GM21526 (cell line): ENCODE measurements at regions not wholly inside any gene's neighbourhood (a gene's known extent, or its start where the extent isn't known, plus 50 kb on each side); places are given as distances from the start of the nearest gene placed in this dataset.
A peak's percentile ranks its signal among the peaks of the same experiment; 100 is the strongest.
"Not testable (repeated sequence)": the region's sequence is repeated elsewhere in the genome, so short reads cannot be mapped to it uniquely, and the experiment has no call there.

Source experiments
- ATAC-seq: cut with Tn5 transposase; IDR thresholded peaks from one replicate; pipeline ENCODE4 v1.9.1; 2021; ENCODE audit warnings: moderate library complexity; ENCODE audit not compliant: unreplicated experiment, low FRiP score

DNA sequence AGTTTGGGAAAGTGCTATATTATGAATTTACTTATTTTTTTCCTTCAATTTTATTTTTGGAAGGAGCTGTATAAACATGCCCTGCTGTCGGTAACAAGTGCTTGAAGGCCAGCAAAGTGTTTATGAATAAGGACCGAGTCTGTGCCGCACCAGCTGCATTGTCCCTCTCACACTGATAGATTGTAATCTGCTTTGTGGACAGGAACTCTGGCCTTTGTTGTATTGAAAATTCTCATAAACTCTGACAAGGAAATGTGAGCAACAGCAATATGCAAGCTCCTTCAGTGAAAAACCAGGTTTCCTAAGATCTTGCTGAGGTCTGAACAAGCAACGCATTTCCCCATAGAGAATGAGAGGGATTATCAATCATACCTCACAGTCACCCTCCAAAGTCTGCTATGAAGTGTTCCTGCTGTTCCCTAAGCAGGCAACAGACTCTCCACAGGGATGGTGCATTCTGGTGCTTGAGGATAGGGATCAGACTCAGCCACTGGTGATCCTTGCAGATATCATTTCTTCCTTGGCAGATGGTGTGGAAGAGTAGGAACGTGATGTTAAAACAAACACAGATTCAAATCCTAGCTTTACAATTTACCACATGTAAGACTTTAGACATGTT lies 109.6 kb downstream of the KCNJ2 start:
- no peak for ATAC-seq

GRCh38 chr17:70286391-70286790 lies 117.1 kb downstream of the KCNJ2 start:
- ATAC-seq = no peak

DNA sequence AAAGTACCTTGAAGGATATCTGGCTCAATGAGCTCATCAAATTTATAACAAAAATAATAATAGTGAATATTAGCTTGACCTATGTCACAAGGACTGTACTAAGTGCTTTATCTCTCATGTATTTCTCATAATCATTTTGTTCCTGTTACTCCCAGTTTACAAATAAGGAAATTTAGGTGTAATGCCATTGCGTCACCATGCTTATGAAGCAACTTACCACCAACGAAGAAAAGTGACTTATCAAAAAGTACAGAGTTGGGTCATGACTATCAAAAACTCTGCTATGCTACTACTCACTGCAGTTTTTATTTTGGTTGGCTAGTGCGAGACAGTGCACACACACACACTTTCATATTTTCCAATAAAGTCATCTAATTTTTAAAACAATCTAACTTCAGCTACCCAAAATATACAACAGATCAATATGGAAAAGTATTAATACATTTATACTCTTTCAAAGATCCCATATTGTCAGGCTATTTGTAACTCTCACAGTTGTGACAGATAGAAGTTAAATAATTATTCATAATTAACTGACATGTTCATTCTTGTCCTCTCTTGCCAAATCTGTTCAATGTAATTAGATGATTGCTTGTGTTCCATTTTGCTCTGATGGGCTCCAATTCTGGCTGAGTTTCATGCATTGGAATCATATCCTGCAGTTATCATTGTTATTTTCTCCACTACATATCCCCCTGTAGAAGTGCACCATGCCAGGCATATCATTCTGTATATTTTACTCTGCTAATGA lies 119.4 kb downstream of the KCNJ2 start:
- ATAC-seq = no peak

DNA sequence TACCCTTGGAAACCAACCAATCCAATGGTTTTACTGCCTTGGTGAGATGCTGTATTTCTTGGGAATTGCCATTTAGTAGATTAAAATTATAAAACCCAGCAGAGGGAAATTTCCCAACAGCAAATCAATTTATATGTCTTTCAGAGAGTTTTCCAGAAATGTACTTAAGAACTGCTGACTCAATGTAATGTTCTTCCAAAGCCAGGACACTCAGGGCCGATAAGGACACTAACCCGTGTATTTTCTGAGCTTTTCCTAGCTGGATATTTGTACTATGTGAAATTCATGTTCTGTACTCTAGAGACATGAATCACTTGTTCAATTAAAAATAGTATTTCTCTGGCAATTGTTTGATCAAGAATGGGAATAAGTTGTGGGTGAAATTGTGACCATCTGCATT lies 121.4 kb downstream of the KCNJ2 start:
- no peak for ATAC-seq

DNA sequence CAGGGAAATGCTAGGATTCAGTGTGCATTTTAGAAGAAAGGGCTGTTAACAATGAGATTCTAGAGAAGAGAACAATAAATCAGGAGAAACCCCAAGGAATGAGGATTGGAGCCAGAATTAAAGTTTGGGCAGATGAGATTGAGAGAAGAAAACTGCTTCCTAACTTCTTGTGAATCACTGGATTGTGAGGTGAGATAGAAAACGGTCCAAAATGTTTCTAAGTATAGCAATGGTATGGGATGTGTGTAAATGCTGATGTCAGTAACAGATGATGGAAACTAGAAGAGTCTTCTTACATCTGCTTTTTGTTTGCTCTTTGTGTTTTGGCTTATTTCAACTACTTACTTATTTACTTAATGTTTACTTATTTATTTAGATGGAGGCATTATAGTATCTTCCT lies 123.0 kb downstream of the KCNJ2 start:
- no peak for ATAC-seq

DNA sequence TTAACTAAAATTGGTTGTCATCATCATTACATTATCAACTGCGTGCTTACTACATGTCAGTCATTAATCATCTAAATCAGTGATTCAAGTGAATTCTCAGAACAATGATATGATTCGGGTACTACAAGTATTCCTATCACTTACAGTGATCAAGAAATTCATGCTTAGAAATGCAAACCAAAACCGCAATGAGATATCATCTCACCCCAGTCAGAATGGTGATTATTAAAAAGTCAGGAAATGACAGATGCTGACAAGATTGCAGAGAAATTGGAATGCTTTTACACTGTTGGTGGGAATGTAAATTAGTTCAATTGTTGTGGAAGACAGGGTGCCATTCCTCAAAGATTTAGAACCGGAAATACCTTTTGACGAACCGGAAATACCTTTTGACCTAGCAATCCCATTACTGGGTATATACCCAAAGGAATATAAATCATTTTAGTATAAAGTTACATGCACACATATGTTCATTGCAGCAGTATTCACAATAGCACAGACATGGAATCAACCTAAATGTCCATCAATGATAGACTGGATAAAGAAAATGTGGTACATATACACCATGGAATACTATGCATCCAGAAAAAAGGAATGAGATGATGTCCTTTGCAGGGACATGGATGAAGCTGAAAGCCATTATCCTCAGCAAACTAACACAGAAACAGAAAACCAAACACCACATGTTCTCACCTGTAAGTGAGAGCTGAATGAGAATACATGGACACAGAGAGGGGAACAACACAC lies 124.4 kb downstream of the KCNJ2 start:
- not testable (repeated sequence) for ATAC-seq

DNA sequence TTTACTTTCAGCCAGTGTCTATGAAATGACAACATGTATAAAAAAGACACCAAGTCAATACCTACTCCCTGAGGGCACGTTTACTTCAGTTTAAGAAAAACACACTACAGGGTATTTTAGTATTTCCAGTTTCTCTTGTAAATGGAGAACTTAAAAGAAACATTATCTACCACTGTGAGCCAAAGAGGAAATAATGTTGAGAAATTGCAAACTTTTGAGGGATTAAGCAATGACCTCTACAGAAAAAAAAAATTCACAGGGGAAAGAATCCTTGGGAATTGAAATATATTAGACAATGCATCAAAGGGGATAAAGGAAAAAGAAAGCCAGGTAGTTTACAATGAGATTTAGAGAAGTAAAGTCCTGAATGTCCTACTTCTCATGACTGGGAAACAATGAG lies 126.0 kb downstream of the KCNJ2 start:
- ATAC-seq = no peak

GRCh38 chr17:70295731-70296130 lies 126.4 kb downstream of the KCNJ2 start:
- ATAC-seq = no peak

DNA sequence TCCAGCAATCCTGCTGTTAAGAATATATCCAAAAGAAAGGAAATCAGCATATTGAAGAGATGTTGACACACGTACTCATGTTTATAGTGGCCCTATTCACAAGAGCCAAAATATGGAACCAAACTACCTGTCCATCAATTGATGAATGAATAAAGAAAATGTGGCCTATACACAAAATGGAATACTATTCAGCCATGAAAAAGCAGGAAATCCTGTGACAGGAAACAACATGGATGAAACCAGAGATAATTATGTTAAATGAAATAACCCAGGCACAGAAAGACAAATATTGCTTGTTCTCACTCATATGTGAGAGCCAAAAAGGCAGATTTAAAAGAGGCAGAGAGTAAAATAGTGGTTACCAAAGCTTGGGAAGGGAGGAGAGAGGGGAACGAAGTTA lies 127.1 kb downstream of the KCNJ2 start:
- no peak for ATAC-seq

DNA sequence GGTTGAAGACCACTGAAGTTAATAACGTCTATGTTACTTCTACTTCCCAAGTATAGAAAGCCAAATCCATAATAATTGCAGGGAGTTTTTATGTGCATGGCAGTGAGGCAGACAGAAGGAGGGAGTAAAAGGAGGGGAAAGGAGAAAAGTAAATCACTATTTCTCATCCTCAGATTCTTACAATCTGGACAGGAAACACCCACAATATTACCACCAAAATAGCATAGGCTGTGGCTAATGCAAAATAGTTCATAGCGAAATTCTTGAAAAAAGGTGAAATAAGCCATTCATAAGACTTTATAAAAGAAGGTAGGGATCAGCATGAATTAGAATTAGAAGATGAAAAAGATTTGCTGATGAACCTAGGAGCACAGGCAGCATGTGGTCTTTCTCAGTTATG lies 128.1 kb downstream of the KCNJ2 start:
- ATAC-seq = no peak

- ATAC-seq = peak; percentile 49
Observed at GRCh38 chr17:70298929-70299531, 129.7 kb downstream of the KCNJ2 start.

- ATAC-seq = no peak
Observed at GRCh38 chr17:70307430-70308225, 138.3 kb downstream of the KCNJ2 start.

DNA sequence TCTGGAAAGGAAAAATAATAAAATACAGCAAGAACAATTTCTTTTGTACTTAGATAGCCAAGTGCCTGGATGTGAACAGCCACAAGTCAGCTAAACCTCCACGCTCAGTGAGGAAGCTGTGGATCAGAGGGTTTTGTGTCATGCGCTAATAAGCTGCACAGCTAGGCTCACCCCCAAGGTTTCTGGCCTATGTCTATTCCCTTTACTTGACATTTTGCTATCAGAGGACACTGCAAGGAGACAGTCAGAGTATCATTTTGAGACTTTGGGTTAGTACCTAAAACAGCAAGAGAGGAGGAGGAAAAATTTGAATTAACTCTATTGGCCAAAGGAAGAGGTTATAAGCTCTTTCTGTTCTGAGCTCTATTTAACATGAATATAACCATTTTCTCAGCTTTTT lies 139.3 kb downstream of the KCNJ2 start:
- no peak for ATAC-seq

DNA sequence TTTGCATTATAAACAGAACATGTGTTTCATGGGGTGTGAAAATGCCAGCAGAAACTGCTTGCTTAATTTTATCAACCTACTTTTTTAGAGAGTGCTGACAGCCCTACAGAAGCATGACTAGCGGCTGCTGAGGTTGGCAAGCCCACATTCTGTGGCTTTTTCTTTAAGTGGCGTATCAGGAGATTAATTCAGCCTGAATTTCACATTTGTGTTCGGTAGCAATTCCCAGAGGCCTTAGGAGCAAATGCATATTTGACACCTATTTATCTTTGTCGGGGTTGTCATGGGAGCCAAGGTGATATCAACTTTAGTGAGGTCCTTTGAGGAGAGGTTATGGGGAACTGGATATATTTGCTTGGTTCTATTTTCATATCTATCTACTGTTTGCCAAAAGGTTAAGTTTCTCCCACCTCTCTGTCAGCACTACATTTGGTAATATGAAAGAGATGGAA lies 140.9 kb downstream of the KCNJ2 start:
- ATAC-seq = no peak

- ATAC-seq = no peak
Observed at GRCh38 chr17:70313086-70313852, 143.9 kb downstream of the KCNJ2 start.

- ATAC-seq = no peak
Observed at GRCh38 chr17:70314096-70314495, 144.8 kb downstream of the KCNJ2 start.

DNA sequence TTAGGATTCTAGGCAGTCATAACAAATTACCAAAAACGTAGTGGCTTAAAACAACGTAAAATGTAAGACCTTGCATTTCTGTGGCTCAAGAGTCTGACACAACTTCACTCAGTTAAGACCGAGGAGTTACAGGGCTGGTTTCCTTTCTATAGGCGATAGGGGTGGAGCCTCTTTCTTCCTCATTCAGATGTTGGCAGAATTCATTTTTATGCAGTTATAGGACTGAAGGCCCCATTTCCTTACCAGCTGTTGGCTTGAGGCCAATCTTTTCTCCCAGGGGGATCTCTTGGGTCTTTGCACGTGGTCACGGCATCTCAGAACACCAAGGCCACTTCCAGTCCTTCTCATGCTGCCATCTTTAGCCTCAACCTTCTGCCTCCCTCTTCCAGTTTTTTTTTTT lies 145.2 kb downstream of the KCNJ2 start:
- no peak for ATAC-seq

DNA sequence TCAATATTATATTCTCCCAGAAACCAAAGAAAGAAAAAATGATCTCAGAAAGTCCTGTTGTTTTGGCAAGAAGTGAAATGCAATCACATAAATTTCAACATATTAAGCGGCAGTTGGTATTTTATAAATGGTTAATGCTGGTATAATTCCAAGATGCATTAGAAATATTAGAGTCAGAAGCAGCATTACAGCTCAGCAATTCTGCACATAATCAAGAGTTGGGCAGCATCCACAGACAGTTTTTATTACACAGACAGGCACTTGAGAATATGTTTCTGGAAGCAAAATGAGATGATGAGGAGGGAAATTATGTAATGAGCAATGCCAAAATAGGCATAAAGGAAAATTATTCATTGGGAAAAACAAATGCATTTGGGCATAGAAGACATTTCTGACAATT lies 148.1 kb downstream of the KCNJ2 start:
- ATAC-seq = no peak

DNA sequence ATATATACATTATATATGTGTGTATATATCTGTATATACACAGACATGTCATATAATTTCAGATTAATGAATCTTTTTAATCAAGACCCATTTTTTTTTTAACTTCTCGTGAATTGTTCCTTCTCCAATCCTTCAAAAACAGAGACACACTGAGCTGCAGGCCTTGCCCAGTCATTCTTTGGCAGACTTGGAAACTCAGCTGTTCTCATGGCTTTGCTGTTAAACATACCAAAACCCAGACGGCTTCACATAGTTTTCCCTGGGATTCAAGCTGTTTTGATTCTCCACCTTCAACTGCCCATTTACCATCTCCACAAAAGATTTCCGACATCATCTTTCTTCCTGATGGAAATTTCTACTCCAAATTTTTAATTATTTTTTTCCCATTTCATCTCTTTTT lies 148.7 kb downstream of the KCNJ2 start:
- no peak for ATAC-seq

GRCh38 chr17:70319516-70319915 lies 150.2 kb downstream of the KCNJ2 start:
- no peak for ATAC-seq
